Adrenal gland (tissue), 9 donors: ENCODE measurements at regions not wholly inside any gene's neighbourhood (a gene's known extent, or its start where the extent isn't known, plus 50 kb on each side); places are given as distances from the start of the nearest gene placed in this dataset.

Source experiments
- DNase-seq, 7 donors: peaks; one replicate each; pipeline ENCODE4 v3.0.0-alpha.2; 2019 to 2020
- H3K27ac ChIP-seq, 5 donors: fragments of 200-600 bp; sonication (generic) in 4 of 5; 1 replicate in 3 of 5; 2 replicates in 2 of 5; pipeline versions ENCODE4 v1.5.1 to v1.8.0; 2016 to 2020; ENCODE audit warnings: mild to moderate bottlenecking in 1 of 5
- H3K27me3 ChIP-seq: fragments of 200-600 bp; 2 replicates; pipeline ENCODE4 v1.8.0; 2021
- H3K36me3 ChIP-seq, 2 donors: fragments of 200-600 bp; replicated peaks in 1 of 2; 1 replicate in 1 of 2; 2 replicates in 1 of 2; pipeline versions ENCODE4 v1.5.1 to v1.8.0; 2018 to 2022
- H3K4me1 ChIP-seq, 2 donors: fragments of 200-600 bp; replicated peaks in 1 of 2; 1 replicate in 1 of 2; 2 replicates in 1 of 2; pipeline versions ENCODE4 v1.5.1 to v1.8.0; 2018 to 2021
- H3K4me3 ChIP-seq, 4 donors: fragments of 200-600 bp; sonication (generic) in 3 of 4; one replicate each; pipeline ENCODE4 v1.5.1; 2016 to 2018
- H3K9me3 ChIP-seq, 3 donors: fragments of 200-600 bp; sonication (generic) in 1 of 3; replicated peaks in 1 of 3; 1 replicate in 2 of 3; 2 replicates in 1 of 3; pipeline versions ENCODE4 v1.5.1 to v1.8.0; 2016 to 2021
- CTCF ChIP-seq, 6 experiments: fragments of 450-650 bp in 4 of 6; fragments of 200-600 bp in 2 of 6; sonication (generic) in 1 of 6; IDR thresholded peaks; 1 replicate in 5 of 6; 2 replicates in 1 of 6; pipeline versions ENCODE4 v1.5.1 to v1.8.0; 2016 to 2021; ENCODE audit warnings: antibody characterized with exemption in 6 of 6, mild to moderate bottlenecking in 2 of 6, moderate library complexity in 1 of 6
- POLR2A ChIP-seq, 2 donors: fragments of 450-650 bp; IDR thresholded peaks; one replicate each; pipeline ENCODE4 v1.6.1; 2017; ENCODE audit warnings: antibody characterized with exemption in 2 of 2, mild to moderate bottlenecking in 2 of 2, moderate library complexity in 1 of 2
- WGBS, 4 donors: extraction: QIAGEN DNeasy Blood & Tissue Kit in 2 of 4; methylation state at CpG; one replicate each; pipeline versions ENCODE4 v1.1.5 to v1.1.7; 2013 to 2017; 5-methylcytosine and 5-hydroxymethylcytosine counted together
- intact Hi-C, 2 donors: fragments of 100-400 bp; cut with DNase I; formaldehyde crosslinking; loops; one replicate each; pipeline versions ENCODE4 v1.14.1 to v1.15.0; 2022 to 2023
- donor health status: healthy with polysubstance abuse.
- donor health status: Bipolar disorder and iron deficiency.
- donor health status: DM: yes; HTN: yes; CAD: no.
- donor health status: DM: no; HTN: no; CAD: no.
- donor health status: DM: no; HTN: no; CAD: no.

GRCh38 chr2:129118296-129118695, 799.6 kb upstream of the HS6ST1 start:
- intact Hi-C loops, result no loop called here
- TF ChIP-seq CTCF (IDR thresholded peaks at IDR 0.05), result no peak
- no peak for TF ChIP-seq POLR2A (IDR thresholded peaks at IDR 0.05)
- H3K27me3 ChIP-seq, result no peaks in the 10 kb centered on the region
- no peaks in the 10 kb centered on the region for H3K9me3 ChIP-seq
- H3K36me3 ChIP-seq, result no peaks in the 10 kb centered on the region
- no peak overlapping the region for H3K27ac ChIP-seq
- H3K4me1 ChIP-seq, result no peaks in the 10 kb centered on the region
- no peak overlapping the region for H3K4me3 ChIP-seq
- no peak for DNase-seq

- no peak for DNase-seq
- Histone ChIP-seq H3K9me3 (no peaks in the 10 kb centered on the region), H3K36me3 (no peaks in the 10 kb centered on the region), H3K27me3 (no peaks in the 10 kb centered on the region), H3K4me1 (no peaks in the 10 kb centered on the region), H3K4me3 (no peak overlapping the region), H3K27ac (no peak overlapping the region)
- 63 to 71% (median 66%) methylated on average over 4 of the region's 4 CpGs for WGBS, 4 donors
- TF ChIP-seq CTCF (IDR thresholded peaks at IDR 0.05), result no peak
- no peak for TF ChIP-seq POLR2A (IDR thresholded peaks at IDR 0.05)
- intact Hi-C loops, result no loop called here
Observed at GRCh38 chr2:129129087-129129486, 810.4 kb upstream of the HS6ST1 start.

DNA sequence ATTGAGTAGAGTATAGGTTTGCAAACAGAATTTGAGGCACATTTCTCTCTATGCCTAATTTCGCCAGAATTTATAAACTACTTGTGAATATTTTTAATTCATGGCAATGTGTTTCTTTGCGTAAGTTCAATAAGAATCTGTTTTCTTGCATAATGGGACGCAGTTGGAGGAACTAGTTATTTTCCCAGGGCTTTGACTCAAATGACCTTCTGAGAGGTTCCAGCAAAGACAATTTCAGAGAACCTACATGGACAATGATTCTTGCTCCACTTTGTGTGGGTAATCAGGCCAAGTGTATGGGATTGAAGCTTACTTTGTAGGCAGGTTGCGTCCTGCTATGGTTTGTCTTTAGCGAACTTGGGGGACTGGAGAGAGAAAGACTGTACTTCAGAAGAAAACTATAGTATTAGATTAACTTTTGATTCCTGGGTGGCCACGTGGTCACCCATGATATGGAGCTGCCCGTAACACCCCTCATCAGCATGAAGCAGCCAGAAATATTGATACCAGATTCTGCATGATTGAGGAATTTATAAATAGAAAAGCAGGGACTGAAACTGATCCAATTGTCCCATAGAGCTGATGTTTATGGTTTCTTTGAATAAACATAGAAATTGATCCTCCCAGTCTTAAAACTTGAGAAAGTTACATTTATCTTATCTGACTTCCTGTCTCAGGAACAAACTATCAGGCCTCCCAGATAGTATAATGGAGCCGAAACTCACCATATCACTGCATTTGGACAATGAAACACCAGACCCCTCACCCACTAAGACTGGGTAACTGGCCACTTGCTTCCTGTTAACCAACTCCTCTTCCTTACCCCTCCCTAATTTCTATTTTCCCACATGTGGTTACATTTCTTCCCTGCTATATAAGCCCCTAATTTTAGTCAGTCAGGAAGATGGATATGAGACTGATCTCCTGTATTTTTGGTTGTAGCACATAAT, 815.3 kb upstream of the HS6ST1 start:
- H3K27me3 ChIP-seq, result no peaks in the 10 kb centered on the region
- H3K9me3 ChIP-seq, result no peaks in the 10 kb centered on the region
- TF ChIP-seq POLR2A (IDR thresholded peaks at IDR 0.05) (no peak), CTCF (IDR thresholded peaks at IDR 0.05) (no peak)
- DNase-seq, result no peak
- H3K4me1 ChIP-seq, result no peaks in the 10 kb centered on the region
- no peak overlapping the region for H3K4me3 ChIP-seq
- H3K36me3 ChIP-seq, result no peaks in the 10 kb centered on the region
- WGBS, 4 donors, result 80 to 85% (median 81%) methylated on average over 8 of the region's 8 CpGs
- H3K27ac ChIP-seq, result no peak overlapping the region
- intact Hi-C loops, result no loop called here

DNA sequence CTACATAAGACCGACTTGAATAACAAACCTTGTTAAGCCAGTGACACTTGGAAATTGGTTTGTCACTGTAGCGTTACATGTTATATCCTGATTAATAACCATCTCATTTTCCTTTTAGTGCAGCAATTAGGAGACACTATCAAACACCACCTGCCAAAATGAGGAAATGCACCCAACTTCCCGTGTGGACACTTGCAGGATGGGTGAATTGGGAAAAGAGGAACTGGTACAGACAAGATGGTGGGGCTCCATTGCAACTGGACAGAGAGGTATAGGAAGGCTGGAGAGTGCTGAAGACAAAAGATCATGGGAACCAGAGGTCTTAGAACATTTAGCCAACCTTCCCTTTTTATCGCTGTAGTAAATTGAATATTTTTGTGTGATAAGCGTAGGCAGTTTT, 816.3 kb upstream of the HS6ST1 start:
- no peaks in the 10 kb centered on the region for H3K9me3 ChIP-seq
- WGBS, 4 donors, result 78 to 85% (median 81%) methylated on average over 5 of the region's 5 CpGs
- H3K27ac ChIP-seq, result no peak overlapping the region
- intact Hi-C loops, result no loop called here
- H3K4me1 ChIP-seq, result no peaks in the 10 kb centered on the region
- no peak overlapping the region for H3K4me3 ChIP-seq
- H3K27me3 ChIP-seq, result no peaks in the 10 kb centered on the region
- no peak for DNase-seq
- TF ChIP-seq CTCF (IDR thresholded peaks at IDR 0.05) (no peak), POLR2A (IDR thresholded peaks at IDR 0.05) (no peak)
- no peaks in the 10 kb centered on the region for H3K36me3 ChIP-seq
